NCI-H2081 (cell line): ENCODE measurements at regions not wholly inside any gene's neighbourhood (a gene's known extent, or its start where the extent isn't known, plus 50 kb on each side); places are given as distances from the start of the nearest gene placed in this dataset.

Experiments used
- DNase-seq, 2 experiments: peaks; one replicate each; lab custom pipeline; 2025; lab: John Stamatoyannopoulos, UW

DNA sequence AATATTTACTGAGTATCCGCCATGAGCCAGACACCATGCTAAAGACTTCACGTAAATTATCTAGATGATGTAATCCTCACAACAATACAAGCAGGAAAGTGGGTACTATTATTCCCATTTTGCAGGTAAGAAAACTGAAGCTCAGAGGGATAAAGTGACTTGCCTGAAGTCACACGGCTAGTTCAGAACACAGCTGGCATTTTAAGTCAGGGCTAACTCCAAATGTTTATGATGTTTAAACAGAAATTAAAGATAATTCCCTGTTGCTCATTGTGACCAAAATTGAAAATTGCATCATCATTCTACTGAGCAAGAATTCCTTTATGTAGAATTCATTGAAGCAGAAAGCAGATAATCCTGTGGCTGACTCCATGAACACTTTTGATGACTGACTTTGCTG, 71.3 kb upstream of the STXBP5 start:
- DNase-seq, result peak in 1 of 2 experiments; percentile 30

DNA sequence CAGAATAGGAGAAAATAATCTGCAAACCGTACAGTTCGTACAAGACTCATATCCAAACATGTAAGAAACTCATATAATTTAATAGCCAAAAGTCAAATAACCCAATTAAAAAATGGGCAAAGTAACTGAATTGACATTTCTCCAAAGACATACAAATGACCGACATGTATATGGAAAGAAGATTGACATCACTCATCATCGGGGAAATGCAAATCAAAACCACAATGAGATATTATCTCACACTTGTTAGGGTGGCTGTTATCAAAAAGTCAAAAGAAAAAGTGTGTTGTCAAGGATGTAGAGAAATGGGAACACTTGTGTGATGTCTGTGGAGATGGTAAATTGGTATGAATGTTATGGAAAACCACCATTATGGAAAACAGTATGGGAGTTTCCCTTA, 70.5 kb upstream of the STXBP5 start:
- DNase-seq, result no peak

DNA sequence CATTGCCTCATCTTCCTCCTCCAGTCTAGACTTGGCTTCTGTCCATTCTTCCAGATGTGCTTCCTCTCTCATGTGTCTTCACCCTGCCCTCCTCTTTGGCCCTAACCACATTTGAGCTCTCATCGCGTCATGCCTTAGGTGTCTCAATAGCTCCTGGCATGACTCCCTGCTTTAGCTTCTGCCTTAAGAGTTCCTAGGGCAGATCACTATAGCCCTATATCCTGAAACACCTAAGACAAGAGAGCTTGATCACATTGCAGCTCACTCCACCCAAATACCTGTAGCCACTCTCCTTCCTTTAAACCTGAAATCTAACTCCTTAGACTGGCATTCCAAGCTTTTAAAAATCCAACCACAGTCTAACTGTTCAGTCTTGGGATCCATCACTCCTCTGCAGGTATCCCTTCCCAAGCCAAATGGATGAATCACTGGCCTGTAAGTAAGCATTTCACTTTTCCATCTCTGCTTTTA, 69.0 kb upstream of the STXBP5 start:
- no peak for DNase-seq

DNA sequence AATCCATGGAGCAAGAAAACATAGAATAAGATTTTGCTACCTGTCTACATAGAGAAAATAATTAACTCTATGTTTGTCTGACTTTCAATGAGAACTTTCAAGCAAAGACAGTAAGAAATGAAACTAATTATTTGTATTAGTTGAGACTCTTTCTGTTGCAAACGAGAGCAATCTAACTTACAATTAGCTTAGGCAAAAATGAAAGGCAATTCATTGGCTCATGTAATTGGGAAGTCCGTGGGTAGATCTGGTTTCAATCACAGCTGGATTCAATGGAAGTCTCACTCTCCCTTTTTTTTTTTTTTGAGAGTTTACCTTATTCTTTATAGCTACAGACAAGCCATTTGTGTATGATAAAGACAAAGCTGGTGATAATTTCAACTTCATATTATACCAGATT, 68.2 kb upstream of the STXBP5 start:
- DNase-seq, result no peak

DNA sequence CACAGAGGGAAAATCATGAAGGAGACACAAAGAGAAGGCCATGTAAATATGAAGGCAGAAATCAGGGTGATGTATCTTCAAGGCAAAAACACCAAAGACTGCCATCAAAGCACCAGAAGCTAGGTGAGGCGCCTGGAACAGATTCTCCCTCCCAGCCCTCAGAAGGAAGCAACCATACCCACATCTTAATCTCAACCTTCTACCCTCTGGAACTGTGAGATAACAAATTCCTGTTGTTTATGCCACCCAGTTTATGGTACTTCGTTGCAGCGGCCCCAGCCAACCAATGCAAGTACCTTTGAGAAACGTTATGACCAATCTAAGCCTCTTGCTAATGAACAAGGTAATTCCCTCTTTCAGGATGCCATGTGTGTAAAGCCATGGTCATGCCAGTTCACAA, 66.2 kb upstream of the STXBP5 start:
- DNase-seq, result no peak

DNA sequence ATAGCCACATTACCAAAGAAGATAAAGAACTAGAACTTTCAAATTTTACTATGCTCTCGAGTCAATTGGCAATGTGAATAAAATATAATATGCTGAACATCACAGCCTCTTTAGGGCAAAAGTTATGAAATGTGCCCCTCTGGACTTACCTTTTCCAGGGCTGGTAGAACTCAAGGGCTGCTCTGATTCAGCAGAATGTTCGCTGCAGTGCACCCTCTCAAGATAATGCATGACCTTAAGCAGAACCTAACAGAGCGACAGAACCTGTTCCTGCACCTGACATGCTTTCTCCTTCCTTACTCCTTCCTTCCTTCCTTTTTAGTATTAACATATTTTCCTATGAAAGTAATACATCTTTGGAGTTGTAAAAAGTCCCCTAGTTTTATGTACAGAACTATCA, 65.4 kb upstream of the STXBP5 start:
- no peak for DNase-seq

DNA sequence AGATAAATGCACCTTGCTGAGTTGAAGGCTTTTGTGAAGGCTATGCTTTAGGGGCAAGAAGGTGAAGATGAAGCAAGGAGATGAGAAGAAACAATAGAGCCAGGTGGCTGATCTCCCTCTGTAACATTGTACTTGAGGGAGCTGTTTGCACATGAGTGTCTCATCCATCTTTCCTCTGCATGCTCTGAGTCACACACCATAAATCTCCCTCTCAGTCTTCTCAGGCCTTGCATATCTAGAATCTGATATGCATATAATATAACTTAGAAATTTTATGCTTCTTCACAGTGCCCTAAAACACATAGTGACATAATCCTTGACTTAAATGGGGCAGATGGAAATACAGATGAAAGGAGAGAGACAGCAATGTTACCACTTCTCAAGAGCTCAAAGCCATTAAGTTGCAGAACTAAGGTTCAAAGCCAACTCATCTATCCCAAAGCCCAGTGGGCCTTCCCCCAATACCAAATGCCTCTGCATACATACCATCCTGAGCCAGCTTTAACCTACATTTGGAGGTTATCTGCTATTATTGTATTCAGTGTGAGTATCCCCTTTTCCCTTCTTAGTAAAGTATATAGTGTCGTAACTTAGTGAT, 62.4 kb upstream of the STXBP5 start:
- no peak for DNase-seq

DNA sequence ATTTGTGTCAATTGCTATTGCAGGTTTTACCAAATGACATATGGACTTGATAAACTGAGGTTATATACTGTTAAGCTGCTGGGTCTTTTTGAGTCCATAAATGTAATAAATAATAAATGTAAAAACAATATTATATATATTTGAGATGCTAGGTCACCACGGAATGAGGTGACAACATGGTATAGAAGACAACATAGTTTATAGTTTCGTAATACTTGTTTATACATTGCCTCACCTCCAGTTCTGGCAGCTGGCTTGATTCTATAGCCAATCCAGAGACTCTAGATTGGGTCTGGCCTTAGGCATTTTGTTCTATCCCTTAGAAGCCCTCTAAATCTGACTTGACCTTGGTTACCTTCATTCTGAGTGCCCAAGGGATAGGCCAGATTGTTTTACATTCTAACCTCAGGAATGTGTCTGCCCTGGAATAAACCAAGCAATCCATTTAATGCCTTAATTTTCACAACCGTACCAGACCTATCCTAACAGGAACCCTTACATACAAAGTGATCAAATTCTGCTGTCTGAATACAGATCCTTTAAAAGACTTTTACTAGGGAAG, 61.5 kb upstream of the STXBP5 start:
- DNase-seq, result no peak

DNA sequence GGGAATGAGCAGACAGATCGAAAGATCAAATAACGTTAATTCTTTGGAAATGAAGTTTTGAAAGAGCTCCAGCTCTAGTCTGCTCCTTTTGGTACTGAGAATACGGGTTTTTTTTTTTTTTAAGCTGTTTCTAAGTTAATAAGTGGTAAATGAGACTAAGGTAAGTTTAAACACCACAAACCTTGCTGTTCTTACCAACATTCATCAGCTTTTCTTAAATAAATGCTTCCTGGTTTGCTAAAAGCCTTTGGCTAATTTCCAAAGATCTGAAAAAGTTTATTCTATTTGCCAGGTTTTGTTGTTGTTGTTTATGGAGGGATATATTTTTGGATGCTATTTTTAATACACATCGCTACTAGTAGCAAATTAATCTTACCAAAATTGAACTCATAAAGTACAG, 55.1 kb upstream of the STXBP5 start:
- no peak for DNase-seq

DNA sequence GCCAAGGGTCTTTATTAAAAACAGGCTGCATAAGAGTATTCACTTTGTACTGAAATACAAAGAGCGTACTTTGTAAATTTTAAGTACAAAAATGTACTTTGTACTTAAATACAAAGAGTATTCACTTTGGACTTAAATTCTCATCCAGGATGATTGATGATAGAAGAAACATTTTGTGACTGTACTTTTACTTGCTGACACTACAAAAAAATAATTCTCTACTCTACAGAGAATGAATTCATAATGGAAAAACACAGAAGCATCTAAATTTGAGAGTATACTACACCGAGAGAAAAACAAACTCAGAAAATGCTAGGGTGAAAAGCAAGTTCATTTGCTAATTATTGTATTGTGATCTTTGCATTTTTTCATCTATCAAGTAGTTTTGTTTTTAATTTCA, 54.4 kb upstream of the STXBP5 start:
- DNase-seq, result no peak

DNA sequence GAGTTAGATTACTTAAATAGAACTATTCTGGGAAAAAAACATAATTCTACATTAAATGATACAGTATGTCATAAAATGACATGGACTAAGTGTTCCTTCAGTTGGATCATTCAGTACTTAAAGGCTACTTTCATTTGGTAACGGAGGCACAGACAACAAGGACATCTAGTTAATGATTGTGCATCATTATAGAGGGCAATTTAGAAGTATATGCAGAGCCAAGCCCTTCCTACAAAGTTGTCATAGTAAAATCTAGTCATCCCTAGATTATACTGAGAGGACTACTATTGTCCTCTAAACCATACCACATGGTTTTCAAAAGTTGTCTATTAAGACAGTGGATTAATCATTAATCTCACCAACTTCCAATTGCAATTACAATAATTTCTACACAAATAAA, 53.9 kb upstream of the STXBP5 start:
- DNase-seq, result no peak
